MCF 10A (cell line): ENCODE measurements at regions not wholly inside any gene's neighbourhood (a gene's known extent, or its start where the extent isn't known, plus 50 kb on each side); places are given as distances from the start of the nearest gene placed in this dataset.
"Not testable (repeated sequence)": the region's sequence is repeated elsewhere in the genome, so short reads cannot be mapped to it uniquely, and the experiment has no call there.

Experiments
- BruUV-seq: library from RNA; stranded (reverse); fragments of 400-500 nt; replicated peaks from 2 replicates; lab custom pipeline; 2021; lab: Mats Ljungman, UMichigan
- CTCF ChIA-PET: fragments of 300-600 bp; sonication (Branson Sonifier 250); formaldehyde crosslinking; extraction: SDS; loops from one replicate; lab custom pipeline; 2021; ENCODE audit warnings: antibody characterized with exemption, inconsistent platforms; lab: Yijun Ruan, JAX
- POLR2A ChIA-PET: fragments of 300-600, 350-650 bp; sonication (Branson Sonifier 250); formaldehyde crosslinking; extraction: SDS; loops from one replicate; lab custom pipeline; 2020; ENCODE audit warnings: antibody characterized with exemption, inconsistent platforms; lab: Yijun Ruan, JAX
- DNase-seq: peaks from one replicate; pipeline ENCODE4 v3.0.0-alpha.2; 2018; ENCODE audit not compliant: unreplicated experiment
- H3K27ac Mint-ChIP-seq: one replicate; pipeline ENCODE4 v1.8.0; 2022; ENCODE audit warnings: mild to moderate bottlenecking, low read depth, mixed read lengths; ENCODE audit not compliant: unreplicated experiment
- H3K27me3 Mint-ChIP-seq: one replicate; pipeline ENCODE4 v1.8.0; 2022; ENCODE audit warnings: mixed read lengths; ENCODE audit not compliant: insufficient read depth, unreplicated experiment
- H3K36me3 Mint-ChIP-seq: one replicate; pipeline ENCODE4 v1.8.0; 2022; ENCODE audit warnings: mild to moderate bottlenecking, moderate library complexity, mixed read lengths; ENCODE audit not compliant: insufficient read depth, unreplicated experiment
- H3K4me1 Mint-ChIP-seq: one replicate; pipeline ENCODE4 v1.8.0; 2022; ENCODE audit warnings: mixed read lengths; ENCODE audit not compliant: insufficient read depth, unreplicated experiment
- H3K4me3 Mint-ChIP-seq: one replicate; pipeline ENCODE4 v1.8.0; 2022; ENCODE audit warnings: mild to moderate bottlenecking, moderate library complexity, mixed read lengths; ENCODE audit not compliant: unreplicated experiment
- H3K9me3 Mint-ChIP-seq: one replicate; pipeline ENCODE4 v1.8.0; 2022; ENCODE audit warnings: mixed read lengths; ENCODE audit not compliant: unreplicated experiment
- CTCF ChIP-seq: fragments of 200-600 bp; IDR thresholded peaks from one replicate; pipeline ENCODE4 v1.8.0; 2022; ENCODE audit warnings: antibody characterized with exemption, mild to moderate bottlenecking; ENCODE audit not compliant: unreplicated experiment
- intact Hi-C: fragments of 100-400 bp; cut with micrococcal nuclease; formaldehyde crosslinking; loops from 2 replicates; pipeline ENCODE4 v1.14.1; 2022

GRCh38 chr14:105968291-105968690, 441.9 kb downstream of the TMEM121 start:
- H3K4me3 Mint-ChIP-seq = no peak overlapping the region
- ChIA-PET CTCF (interaction anchor here (0.5 to 0.6 kb wide), 2 partner anchors 32 to 495 kb away, joined by 3 to 4 read pairs; no protein-coding TSS in a partner anchor), POLR2A (no interaction called here)
- no peaks in the 10 kb centered on the region for H3K9me3 Mint-ChIP-seq
- intact Hi-C loops = no loop called here
- no peak for DNase-seq
- no peaks in the 10 kb centered on the region for H3K36me3 Mint-ChIP-seq
- H3K27ac Mint-ChIP-seq = no peak overlapping the region
- no TSS peak for BruUV-seq
- H3K27me3 Mint-ChIP-seq = peaks cover 29% of the 10 kb centered on the region
- TF ChIP-seq CTCF = no peak
- no peaks in the 10 kb centered on the region for H3K4me1 Mint-ChIP-seq

GRCh38 chr14:105969026-105969425, 442.6 kb downstream of the TMEM121 start:
- POLR2A ChIA-PET, intact Hi-C loops, H3K9me3 Mint-ChIP-seq, H3K27ac Mint-ChIP-seq, H3K4me3 Mint-ChIP-seq, H3K4me1 Mint-ChIP-seq, BruUV-seq, DNase-seq, H3K36me3 Mint-ChIP-seq: not testable (repeated sequence)
- H3K27me3 Mint-ChIP-seq = peaks cover 36% of the 10 kb centered on the region
- CTCF ChIA-PET = interaction anchor here (0.6 to 0.7 kb wide), 2 partner anchors 71 to 496 kb away, joined by 3 read pairs; no protein-coding TSS in a partner anchor

- H3K4me3 Mint-ChIP-seq, H3K9me3 Mint-ChIP-seq, CTCF ChIA-PET: not testable (repeated sequence)
These were observed 444.4 kb downstream of the TMEM121 start for GRCh38 chr14:105970821-105971220.

GRCh38 chr14:105971593-105972500, 445.5 kb downstream of the TMEM121 start:
- TF ChIP-seq CTCF = no peak
- H3K9me3 Mint-ChIP-seq = no peaks in the 10 kb centered on the region
- intact Hi-C loops = no loop called here
- H3K27ac Mint-ChIP-seq = no peak overlapping the region
- H3K4me3 Mint-ChIP-seq = no peak overlapping the region
- BruUV-seq = no TSS peak
- DNase-seq = no peak
- peaks cover 61% of the 10 kb centered on the region for H3K27me3 Mint-ChIP-seq
- no peaks in the 10 kb centered on the region for H3K36me3 Mint-ChIP-seq
- H3K4me1 Mint-ChIP-seq = no peaks in the 10 kb centered on the region
- ChIA-PET POLR2A (no interaction called here), CTCF (no interaction called here)

More at GRCh38 chr14:105970821-105971220, 444.4 kb downstream of the TMEM121 start:
- peaks cover 53% of the 10 kb centered on the region for H3K27me3 Mint-ChIP-seq
- BruUV-seq, H3K27ac Mint-ChIP-seq, H3K36me3 Mint-ChIP-seq, H3K4me1 Mint-ChIP-seq, DNase-seq, POLR2A ChIA-PET, intact Hi-C loops: not testable (repeated sequence)

- Mint-ChIP-seq H3K36me3 (no peaks in the 10 kb centered on the region), H3K4me3 (no peak overlapping the region), H3K27me3 (peaks cover 51% of the 10 kb centered on the region), H3K9me3 (no peaks in the 10 kb centered on the region), H3K27ac (no peak overlapping the region), H3K4me1 (no peaks in the 10 kb centered on the region)
- intact Hi-C loops = no loop called here
- BruUV-seq = no TSS peak
- ChIA-PET CTCF (interaction anchor here (0.7 to 2.7 kb wide), 6 partner anchors 35 to 270 kb away, joined by 4 to 8 read pairs (median 5); no protein-coding TSS in a partner anchor), POLR2A (no interaction called here)
- DNase-seq = peak; percentile 13
- TF ChIP-seq CTCF = peak; percentile 34
These were observed 448.5 kb downstream of the TMEM121 start for GRCh38 chr14:105974902-105975301.
